HS-5 (cell line): ENCODE measurements at regions not wholly inside any gene's neighbourhood (a gene's known extent, or its start where the extent isn't known, plus 50 kb on each side); places are given as distances from the start of the nearest gene placed in this dataset.
A peak's percentile ranks its signal among the peaks of the same experiment; 100 is the strongest.

Experiments
- DNase-seq: peaks from one replicate; pipeline ENCODE4 v3.0.0-alpha.2; 2012; ENCODE audit warnings: low read depth

GRCh38 chr11:23953951-23954710 is 542.7 kb upstream of the LUZP2 start:
- no peak for DNase-seq

GRCh38 chr11:23954730-23955129 is 542.1 kb upstream of the LUZP2 start:
- DNase-seq: no peak

GRCh38 chr11:23956586-23956985 is 540.3 kb upstream of the LUZP2 start:
- DNase-seq: no peak

GRCh38 chr11:23957314-23957713 is 539.5 kb upstream of the LUZP2 start:
- no peak for DNase-seq

- no peak for DNase-seq
Measured at GRCh38 chr11:23959462-23959861, 537.4 kb upstream of the LUZP2 start.

GRCh38 chr11:23961503-23962338 is 535.1 kb upstream of the LUZP2 start:
- DNase-seq: no peak

- DNase-seq: no peak
Measured at GRCh38 chr11:23973244-23973643, 523.6 kb upstream of the LUZP2 start.

GRCh38 chr11:23974051-23974450 is 522.8 kb upstream of the LUZP2 start:
- DNase-seq: no peak

GRCh38 chr11:23974601-23975000 is 522.3 kb upstream of the LUZP2 start:
- DNase-seq: no peak

- DNase-seq: no peak
Measured at GRCh38 chr11:23976426-23976825, 520.4 kb upstream of the LUZP2 start.

GRCh38 chr11:23976841-23977271 is 520.0 kb upstream of the LUZP2 start:
- DNase-seq: peak; percentile 69

GRCh38 chr11:23988381-23989006 is 508.4 kb upstream of the LUZP2 start:
- DNase-seq: no peak

- DNase-seq: no peak
Measured at GRCh38 chr11:23990346-23991164, 506.3 kb upstream of the LUZP2 start.

- no peak for DNase-seq
Measured at GRCh38 chr11:23991165-23991539, 505.7 kb upstream of the LUZP2 start.

- DNase-seq: no peak
Measured at GRCh38 chr11:23995891-23996290, 501.0 kb upstream of the LUZP2 start.

- no peak for DNase-seq
Measured at GRCh38 chr11:23997356-23997755, 499.5 kb upstream of the LUZP2 start.

- DNase-seq: no peak
Measured at GRCh38 chr11:24005202-24005876, 491.5 kb upstream of the LUZP2 start.

- DNase-seq: no peak
Measured at GRCh38 chr11:24043842-24044241, 453.0 kb upstream of the LUZP2 start.

GRCh38 chr11:24046731-24047130 is 450.1 kb upstream of the LUZP2 start:
- DNase-seq: no peak

GRCh38 chr11:24056051-24056450 is 440.8 kb upstream of the LUZP2 start:
- no peak for DNase-seq

- no peak for DNase-seq
Measured at GRCh38 chr11:24060125-24060524, 436.7 kb upstream of the LUZP2 start.
